ENCODE measurements at regions not wholly inside any gene's neighbourhood (a gene's known extent, or its start where the extent isn't known, plus 50 kb on each side); places are given as distances from the start of the nearest gene placed in this dataset.
"Not testable (repeated sequence)": the region's sequence is repeated elsewhere in the genome, so short reads cannot be mapped to it uniquely, and the experiment has no call there.

DNA sequence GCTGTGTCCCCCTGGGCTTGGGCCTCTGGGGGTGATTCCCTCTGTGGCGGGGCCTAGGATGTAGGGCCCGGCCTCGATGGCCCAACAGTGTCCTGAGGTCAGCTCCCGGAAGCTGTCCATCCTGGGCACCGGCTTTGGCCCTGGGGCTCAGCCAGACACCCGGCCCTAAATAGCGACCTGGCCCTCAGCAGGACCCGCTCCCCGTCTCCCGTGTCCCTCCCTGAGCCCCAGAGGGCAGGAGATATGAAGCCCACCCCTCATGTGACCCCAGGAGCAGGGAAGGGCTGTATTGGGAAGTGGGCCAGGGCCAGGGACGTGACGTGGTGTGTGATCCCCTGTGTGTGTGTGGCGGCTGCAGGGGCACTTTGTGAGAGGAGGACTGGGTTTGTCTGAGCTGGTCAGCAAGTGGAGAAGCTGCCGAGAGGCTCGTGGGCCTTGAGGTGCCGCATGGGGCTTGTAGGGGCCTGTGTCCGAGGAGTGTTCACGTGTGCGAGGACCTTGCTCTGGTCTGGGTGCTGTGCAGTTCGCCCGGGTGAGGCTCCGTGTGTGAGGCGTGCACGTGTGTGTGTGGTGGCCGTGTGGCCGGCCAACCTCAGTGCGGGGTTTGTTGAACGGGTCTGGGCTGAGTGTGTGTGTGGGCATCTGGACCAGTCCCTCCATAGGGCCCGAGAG, 140.7 kb downstream of the TMEM121 start:
- not testable (repeated sequence) for H3K36me3 ChIP-seq (ENCODE audit: control insufficient read depth, insufficient read depth, low read length); H3K4me1 ChIP-seq (ENCODE audit: control insufficient read depth, insufficient read depth, low read length, poor library complexity, severe bottlenecking); H3K27ac ChIP-seq (ENCODE audit: insufficient read depth, low read length, poor library complexity, severe bottlenecking); H3K4me3 ChIP-seq (ENCODE audit: insufficient read depth, low read depth, low read length, poor library complexity, severe bottlenecking); H3K9me3 ChIP-seq (ENCODE audit: control insufficient read depth, low read length); H3K27me3 ChIP-seq (replicated peaks; ENCODE audit: control insufficient read depth, insufficient read depth, low read length, poor library complexity, severe bottlenecking); DNase-seq

DNA sequence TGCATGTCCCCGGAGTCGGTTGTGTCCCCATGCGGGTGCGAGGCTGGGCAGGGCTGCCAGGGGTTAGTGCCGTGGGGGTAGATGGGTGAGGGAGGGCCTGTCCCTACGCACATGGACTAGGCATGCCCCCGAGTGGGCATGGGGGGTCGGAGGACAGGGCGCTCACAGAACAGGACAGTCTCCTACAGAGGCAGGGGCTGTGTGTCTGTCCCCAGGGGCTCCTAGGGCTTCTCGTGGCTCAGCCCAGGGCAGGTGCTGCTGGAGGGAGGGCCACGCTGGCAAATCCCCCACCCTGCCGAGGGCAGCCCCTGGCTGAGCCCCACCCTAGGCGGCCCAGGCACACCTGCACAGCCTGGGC, 141.3 kb downstream of the TMEM121 start:
- not testable (repeated sequence) for H3K27me3 ChIP-seq (replicated peaks; ENCODE audit: control insufficient read depth, insufficient read depth, low read length, poor library complexity, severe bottlenecking); H3K4me1 ChIP-seq (ENCODE audit: control insufficient read depth, insufficient read depth, low read length, poor library complexity, severe bottlenecking); H3K4me3 ChIP-seq (ENCODE audit: insufficient read depth, low read depth, low read length, poor library complexity, severe bottlenecking); H3K27ac ChIP-seq (ENCODE audit: insufficient read depth, low read length, poor library complexity, severe bottlenecking); H3K36me3 ChIP-seq (ENCODE audit: control insufficient read depth, insufficient read depth, low read length); H3K9me3 ChIP-seq (ENCODE audit: control insufficient read depth, low read length); DNase-seq

DNA sequence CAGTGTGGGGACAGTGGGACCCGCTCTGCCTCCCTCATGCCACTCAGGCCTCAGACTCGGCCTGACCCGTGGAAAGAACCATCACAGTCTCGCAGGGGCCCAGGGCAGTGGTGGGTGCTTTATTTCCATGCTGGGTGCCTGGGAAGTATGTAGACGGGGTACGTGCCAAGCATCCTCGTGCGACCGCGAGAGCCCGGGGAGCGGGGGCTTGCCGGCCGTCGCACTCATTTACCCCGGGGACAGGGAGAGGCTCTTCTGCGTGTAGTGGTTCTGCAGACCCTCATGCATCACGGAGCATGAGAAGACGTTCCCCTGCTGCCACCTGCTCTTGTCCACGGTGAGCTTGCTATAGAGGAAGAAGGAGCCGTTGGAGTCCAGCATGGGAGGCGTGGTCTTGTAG, 141.6 kb downstream of the TMEM121 start:
- not testable (repeated sequence) for H3K36me3 ChIP-seq (ENCODE audit: control insufficient read depth, insufficient read depth, low read length); H3K9me3 ChIP-seq (ENCODE audit: control insufficient read depth, low read length); DNase-seq; H3K4me1 ChIP-seq (ENCODE audit: control insufficient read depth, insufficient read depth, low read length, poor library complexity, severe bottlenecking); H3K27ac ChIP-seq (ENCODE audit: insufficient read depth, low read length, poor library complexity, severe bottlenecking); H3K27me3 ChIP-seq (replicated peaks; ENCODE audit: control insufficient read depth, insufficient read depth, low read length, poor library complexity, severe bottlenecking); H3K4me3 ChIP-seq (ENCODE audit: insufficient read depth, low read depth, low read length, poor library complexity, severe bottlenecking)

DNA sequence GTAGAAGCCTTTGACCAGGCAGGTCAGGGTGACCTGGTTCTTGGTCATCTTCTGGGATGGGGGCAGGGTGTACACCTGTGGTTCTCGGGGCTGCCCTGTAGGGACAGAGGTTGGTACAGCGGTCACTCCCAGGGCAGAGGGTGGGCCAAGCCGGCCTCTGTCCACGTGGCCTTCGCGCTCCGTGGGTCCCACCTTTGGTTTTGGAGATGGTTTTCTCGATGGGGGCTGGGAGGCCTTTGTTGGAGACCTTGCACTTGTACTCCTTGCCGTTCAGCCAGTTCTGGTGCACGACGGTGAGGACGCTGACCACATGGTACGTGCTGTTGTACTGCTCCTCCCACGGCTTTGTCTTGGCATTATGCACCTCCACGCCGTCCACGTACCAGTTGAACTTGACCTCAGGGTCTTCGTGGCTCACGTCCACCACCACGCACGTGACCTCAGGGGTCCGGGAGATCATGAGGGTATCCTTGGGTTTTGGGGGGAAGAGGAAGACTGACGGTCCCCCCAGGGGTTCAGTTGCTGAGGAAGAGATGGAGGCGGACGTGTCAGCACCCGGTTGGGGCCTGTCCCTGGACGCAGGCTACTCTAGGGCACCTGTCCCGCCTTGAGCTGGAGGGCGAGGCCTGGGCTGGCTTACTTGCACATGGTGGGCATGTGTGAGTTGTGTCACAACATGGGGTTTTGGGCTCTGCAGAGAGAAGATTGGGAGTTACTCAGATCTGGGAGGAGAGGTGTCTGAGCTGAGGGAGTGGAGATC, 142.3 kb downstream of the TMEM121 start:
- not testable (repeated sequence) for H3K4me3 ChIP-seq (ENCODE audit: insufficient read depth, low read depth, low read length, poor library complexity, severe bottlenecking); H3K9me3 ChIP-seq (ENCODE audit: control insufficient read depth, low read length); H3K27me3 ChIP-seq (replicated peaks; ENCODE audit: control insufficient read depth, insufficient read depth, low read length, poor library complexity, severe bottlenecking); H3K27ac ChIP-seq (ENCODE audit: insufficient read depth, low read length, poor library complexity, severe bottlenecking); H3K4me1 ChIP-seq (ENCODE audit: control insufficient read depth, insufficient read depth, low read length, poor library complexity, severe bottlenecking); DNase-seq; H3K36me3 ChIP-seq (ENCODE audit: control insufficient read depth, insufficient read depth, low read length)

DNA sequence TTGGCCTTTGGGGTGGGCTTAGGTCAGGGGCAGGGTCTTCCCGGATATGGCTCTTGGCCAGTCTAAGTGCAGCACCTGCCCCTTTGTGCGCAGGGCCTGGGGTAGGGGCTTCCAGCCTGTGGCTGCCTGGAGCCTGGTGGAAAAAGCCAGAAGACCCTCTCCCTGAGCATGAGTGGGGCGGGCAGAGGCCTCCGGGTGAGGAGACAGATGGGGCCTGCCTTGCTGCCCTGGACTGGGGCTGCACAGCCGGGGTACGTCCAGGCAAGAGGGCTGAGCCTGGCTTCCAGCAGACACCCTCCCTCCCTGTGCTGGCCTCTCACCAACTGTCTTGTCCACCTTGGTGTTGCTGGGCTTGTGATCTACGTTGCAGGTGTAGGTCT, 142.8 kb downstream of the TMEM121 start:
- not testable (repeated sequence) for H3K9me3 ChIP-seq (ENCODE audit: control insufficient read depth, low read length); DNase-seq; H3K27me3 ChIP-seq (replicated peaks; ENCODE audit: control insufficient read depth, insufficient read depth, low read length, poor library complexity, severe bottlenecking); H3K27ac ChIP-seq (ENCODE audit: insufficient read depth, low read length, poor library complexity, severe bottlenecking); H3K4me1 ChIP-seq (ENCODE audit: control insufficient read depth, insufficient read depth, low read length, poor library complexity, severe bottlenecking); H3K36me3 ChIP-seq (ENCODE audit: control insufficient read depth, insufficient read depth, low read length); H3K4me3 ChIP-seq (ENCODE audit: insufficient read depth, low read depth, low read length, poor library complexity, severe bottlenecking)

DNA sequence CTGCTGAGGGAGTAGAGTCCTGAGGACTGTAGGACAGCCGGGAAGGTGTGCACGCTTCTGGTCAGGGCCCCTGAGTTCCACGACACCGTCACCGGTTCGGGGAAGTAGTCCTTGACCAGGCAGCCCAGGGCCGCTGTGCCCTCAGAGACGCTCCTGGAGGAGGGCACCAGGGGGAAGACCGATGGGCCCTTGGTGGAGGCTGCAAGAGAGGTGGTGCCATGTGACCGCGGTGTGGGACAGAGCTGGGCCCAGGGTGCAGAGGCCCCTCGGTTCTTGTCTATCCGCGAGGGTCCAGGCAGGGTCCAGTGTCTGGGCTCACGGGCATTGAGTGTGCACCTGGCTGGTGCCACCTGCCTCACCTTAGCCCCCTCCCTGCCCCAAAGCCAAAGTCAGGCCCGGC, 143.3 kb downstream of the TMEM121 start:
- H3K4me3 ChIP-seq (ENCODE audit: insufficient read depth, low read depth, low read length, poor library complexity, severe bottlenecking); H3K27ac ChIP-seq (ENCODE audit: insufficient read depth, low read length, poor library complexity, severe bottlenecking); H3K36me3 ChIP-seq (ENCODE audit: control insufficient read depth, insufficient read depth, low read length); H3K4me1 ChIP-seq (ENCODE audit: control insufficient read depth, insufficient read depth, low read length, poor library complexity, severe bottlenecking); H3K27me3 ChIP-seq (replicated peaks; ENCODE audit: control insufficient read depth, insufficient read depth, low read length, poor library complexity, severe bottlenecking); DNase-seq; H3K9me3 ChIP-seq (ENCODE audit: control insufficient read depth, low read length): not testable (repeated sequence)

DNA sequence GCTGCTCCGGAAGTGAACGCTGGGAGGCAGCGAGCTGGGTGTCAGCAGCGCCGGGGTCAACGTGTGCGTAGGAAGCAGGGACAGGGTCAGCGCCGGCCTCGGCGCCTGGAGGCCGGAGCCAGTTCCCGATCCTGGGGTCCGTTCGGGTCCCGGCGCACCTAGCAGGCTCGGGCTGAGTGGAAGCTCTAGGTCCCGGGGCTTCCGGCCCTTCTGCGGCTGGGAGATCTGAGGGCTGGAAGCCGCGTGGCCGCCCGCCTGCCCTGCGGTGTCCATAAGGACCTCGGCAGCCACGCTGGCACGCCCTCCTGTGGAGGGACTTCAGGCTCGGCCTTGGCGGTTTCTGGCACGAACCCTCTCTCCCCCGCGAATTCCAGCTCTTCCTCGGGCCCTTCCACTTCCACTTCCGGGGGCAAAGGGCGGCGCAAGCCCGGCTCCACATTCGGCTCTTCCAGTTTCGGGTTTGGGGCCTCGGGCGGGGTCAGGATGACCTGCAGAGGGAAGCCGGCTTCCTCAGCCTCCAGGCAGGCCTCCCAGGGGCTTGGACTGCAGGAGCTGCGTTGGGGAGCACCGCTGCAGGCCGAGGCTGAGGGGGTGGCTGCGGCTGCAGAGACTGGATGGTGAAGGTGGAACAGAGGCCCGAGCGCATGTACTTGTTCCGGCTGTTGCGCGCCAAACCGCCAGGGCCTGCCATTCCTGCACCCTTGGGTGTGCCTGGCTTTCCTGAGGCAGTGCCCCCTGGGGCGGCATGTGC, 146.2 kb downstream of the TMEM121 start:
- H3K4me1 ChIP-seq (ENCODE audit: control insufficient read depth, insufficient read depth, low read length, poor library complexity, severe bottlenecking); H3K36me3 ChIP-seq (ENCODE audit: control insufficient read depth, insufficient read depth, low read length): not testable (repeated sequence)

DNA sequence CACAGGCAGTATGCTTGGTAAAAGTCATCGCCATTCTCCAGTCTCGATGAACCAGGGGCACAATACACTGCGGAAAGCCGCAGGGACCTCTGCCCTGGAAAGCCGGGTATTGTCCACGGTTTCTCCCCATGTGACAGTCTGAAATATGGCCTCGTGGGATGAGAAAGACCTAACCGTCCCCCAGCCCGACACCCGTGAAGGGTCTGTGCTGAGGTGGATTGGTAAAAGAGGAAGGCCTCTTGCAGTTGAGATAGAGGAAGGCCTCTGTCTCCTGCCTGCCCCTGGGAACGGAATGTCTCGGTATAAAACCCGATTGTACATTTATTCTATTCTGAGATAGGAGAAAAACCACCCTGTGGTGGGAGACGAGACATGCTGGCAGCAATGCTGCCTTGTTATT, 149.1 kb downstream of the TMEM121 start:
- H3K27me3 ChIP-seq (replicated peaks; ENCODE audit: control insufficient read depth, insufficient read depth, low read length, poor library complexity, severe bottlenecking); H3K4me3 ChIP-seq (ENCODE audit: insufficient read depth, low read depth, low read length, poor library complexity, severe bottlenecking); DNase-seq; H3K9me3 ChIP-seq (ENCODE audit: control insufficient read depth, low read length); H3K36me3 ChIP-seq (ENCODE audit: control insufficient read depth, insufficient read depth, low read length); H3K4me1 ChIP-seq (ENCODE audit: control insufficient read depth, insufficient read depth, low read length, poor library complexity, severe bottlenecking); H3K27ac ChIP-seq (ENCODE audit: insufficient read depth, low read length, poor library complexity, severe bottlenecking): not testable (repeated sequence)

More for the DNA sequence above, 146.2 kb downstream of the TMEM121 start:
- H3K4me3 ChIP-seq (ENCODE audit: insufficient read depth, low read depth, low read length, poor library complexity, severe bottlenecking); DNase-seq; H3K27me3 ChIP-seq (replicated peaks; ENCODE audit: control insufficient read depth, insufficient read depth, low read length, poor library complexity, severe bottlenecking); H3K27ac ChIP-seq (ENCODE audit: insufficient read depth, low read length, poor library complexity, severe bottlenecking); H3K9me3 ChIP-seq (ENCODE audit: control insufficient read depth, low read length): not testable (repeated sequence)

DNA sequence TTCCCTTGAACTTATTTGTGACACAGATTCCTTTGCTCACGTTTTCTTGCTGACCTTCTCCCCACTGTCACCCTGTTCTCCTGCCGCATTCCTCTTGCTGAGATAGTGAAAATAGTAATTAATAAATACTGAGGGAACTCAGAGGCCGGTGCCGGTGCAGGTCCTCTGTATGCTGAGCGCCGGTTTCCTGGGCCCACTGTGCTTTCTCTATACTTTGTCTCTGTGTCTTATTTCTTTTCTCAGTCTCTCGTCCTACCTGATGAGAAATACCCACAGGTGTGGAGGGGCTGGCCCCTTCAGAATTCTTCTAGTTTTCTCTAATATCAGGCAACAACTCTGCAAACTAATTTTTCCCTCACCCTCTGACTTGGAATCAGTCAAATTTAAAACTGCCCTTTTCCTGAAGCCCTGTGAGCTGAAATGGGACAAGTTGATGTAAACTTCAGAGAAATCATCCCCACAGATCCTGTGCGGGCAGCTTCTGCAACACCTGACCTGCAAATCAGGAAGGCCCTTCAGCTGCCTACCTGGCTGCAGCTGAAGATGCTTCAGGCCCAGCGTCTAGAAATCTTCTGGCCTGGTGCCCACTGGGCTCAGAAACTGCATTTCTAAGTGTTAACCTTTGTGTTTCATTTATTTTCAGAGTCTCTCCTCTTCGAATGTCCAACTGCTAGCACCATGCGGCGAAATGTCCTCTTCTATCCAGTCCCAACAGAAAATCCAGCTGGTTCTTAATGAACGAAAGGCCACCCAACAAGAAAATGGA, 149.7 kb downstream of the TMEM121 start:
- DNase-seq; H3K4me1 ChIP-seq (ENCODE audit: control insufficient read depth, insufficient read depth, low read length, poor library complexity, severe bottlenecking); H3K36me3 ChIP-seq (ENCODE audit: control insufficient read depth, insufficient read depth, low read length); H3K4me3 ChIP-seq (ENCODE audit: insufficient read depth, low read depth, low read length, poor library complexity, severe bottlenecking); H3K27ac ChIP-seq (ENCODE audit: insufficient read depth, low read length, poor library complexity, severe bottlenecking); H3K27me3 ChIP-seq (replicated peaks; ENCODE audit: control insufficient read depth, insufficient read depth, low read length, poor library complexity, severe bottlenecking); H3K9me3 ChIP-seq (ENCODE audit: control insufficient read depth, low read length): not testable (repeated sequence)

DNA sequence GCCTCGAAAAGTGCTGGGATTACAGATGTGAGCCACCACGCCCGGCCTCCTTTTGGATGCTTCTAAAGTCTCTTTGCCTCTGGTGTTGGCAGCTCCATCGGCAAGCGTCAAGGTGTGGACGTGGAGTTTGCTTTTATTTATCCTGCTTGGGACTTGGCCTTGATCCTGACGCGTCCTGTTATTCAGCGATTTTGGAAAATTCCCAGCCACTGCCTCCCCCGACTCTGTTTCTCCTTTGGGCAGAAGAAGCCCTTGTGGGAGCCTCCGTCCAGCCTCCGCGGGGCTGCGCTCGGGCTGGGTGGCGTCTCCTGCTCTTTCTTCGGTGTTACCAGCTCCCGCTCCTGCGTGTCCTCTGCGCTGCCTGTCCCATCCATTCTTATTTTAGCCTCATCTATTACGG, 151.7 kb downstream of the TMEM121 start:
- not testable (repeated sequence) for H3K4me1 ChIP-seq (ENCODE audit: control insufficient read depth, insufficient read depth, low read length, poor library complexity, severe bottlenecking); DNase-seq; H3K4me3 ChIP-seq (ENCODE audit: insufficient read depth, low read depth, low read length, poor library complexity, severe bottlenecking); H3K27ac ChIP-seq (ENCODE audit: insufficient read depth, low read length, poor library complexity, severe bottlenecking); H3K9me3 ChIP-seq (ENCODE audit: control insufficient read depth, low read length); H3K36me3 ChIP-seq (ENCODE audit: control insufficient read depth, insufficient read depth, low read length); H3K27me3 ChIP-seq (replicated peaks; ENCODE audit: control insufficient read depth, insufficient read depth, low read length, poor library complexity, severe bottlenecking)

All from effector memory CD4-positive, alpha-beta T cell (primary cell).